Fibroblast of mammary gland (primary cell): ENCODE measurements at regions not wholly inside any gene's neighbourhood (a gene's known extent, or its start where the extent isn't known, plus 50 kb on each side); places are given as distances from the start of the nearest gene placed in this dataset.

Experiments used
- DNase-seq: peaks from one replicate; pipeline ENCODE4 v3.0.0-alpha.2; 2010; ENCODE audit warnings: low read depth
- H3K4me3 ChIP-seq: 2 replicates; pipeline ENCODE4 v1.5.1; 2011; ENCODE audit warnings: low read depth, mild to moderate bottlenecking, low read length, moderate library complexity; ENCODE audit not compliant: control insufficient read depth
- TF ChIP-seq, protein P1 (sequence below): conservative IDR thresholded peaks from 2 replicates; pipeline ENCODE4 v1.5.1; 2011; ENCODE audit warnings: low read depth, low read length, inconsistent platforms; ENCODE audit not compliant: control insufficient read depth, insufficient read depth

GRCh38 chr18:64264171-64264570 lies 115.3 kb upstream of the LINC00305 start:
- no peak for DNase-seq
- TF ChIP-seq, protein P1, sequence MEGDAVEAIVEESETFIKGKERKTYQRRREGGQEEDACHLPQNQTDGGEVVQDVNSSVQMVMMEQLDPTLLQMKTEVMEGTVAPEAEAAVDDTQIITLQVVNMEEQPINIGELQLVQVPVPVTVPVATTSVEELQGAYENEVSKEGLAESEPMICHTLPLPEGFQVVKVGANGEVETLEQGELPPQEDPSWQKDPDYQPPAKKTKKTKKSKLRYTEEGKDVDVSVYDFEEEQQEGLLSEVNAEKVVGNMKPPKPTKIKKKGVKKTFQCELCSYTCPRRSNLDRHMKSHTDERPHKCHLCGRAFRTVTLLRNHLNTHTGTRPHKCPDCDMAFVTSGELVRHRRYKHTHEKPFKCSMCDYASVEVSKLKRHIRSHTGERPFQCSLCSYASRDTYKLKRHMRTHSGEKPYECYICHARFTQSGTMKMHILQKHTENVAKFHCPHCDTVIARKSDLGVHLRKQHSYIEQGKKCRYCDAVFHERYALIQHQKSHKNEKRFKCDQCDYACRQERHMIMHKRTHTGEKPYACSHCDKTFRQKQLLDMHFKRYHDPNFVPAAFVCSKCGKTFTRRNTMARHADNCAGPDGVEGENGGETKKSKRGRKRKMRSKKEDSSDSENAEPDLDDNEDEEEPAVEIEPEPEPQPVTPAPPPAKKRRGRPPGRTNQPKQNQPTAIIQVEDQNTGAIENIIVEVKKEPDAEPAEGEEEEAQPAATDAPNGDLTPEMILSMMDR = no peak
- no peak overlapping the region for H3K4me3 ChIP-seq

- TF ChIP-seq, protein P1 = no peak
- DNase-seq = no peak
- no peak overlapping the region for H3K4me3 ChIP-seq
Measured at GRCh38 chr18:64260810-64261209, 111.9 kb upstream of the LINC00305 start.

DNA sequence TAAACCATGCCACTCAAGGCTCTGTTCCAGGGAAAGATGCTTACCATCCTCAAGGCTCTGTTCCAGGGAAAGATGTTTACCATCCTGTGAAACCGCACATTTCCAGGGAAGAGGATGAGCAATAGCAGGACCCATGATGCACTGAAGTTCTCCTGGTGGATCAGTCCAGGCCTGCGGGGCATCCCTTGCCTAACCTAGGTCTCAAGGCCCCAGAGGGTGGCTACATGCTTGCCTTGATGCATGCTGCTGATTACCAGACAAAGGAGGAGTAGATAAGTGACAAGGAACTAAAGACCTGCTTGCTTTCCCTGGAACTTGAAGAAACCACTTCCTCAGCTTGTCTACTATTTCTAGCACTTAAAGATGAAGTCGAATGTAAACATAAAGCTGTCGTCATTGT lies 111.0 kb upstream of the LINC00305 start:
- DNase-seq = no peak
- TF ChIP-seq, protein P1 = no peak

GRCh38 chr18:64258111-64258650 lies 109.3 kb upstream of the LINC00305 start:
- no peak overlapping the region for H3K4me3 ChIP-seq
- peak; percentile 29 for DNase-seq
- TF ChIP-seq, protein P1 = no peak

More for the DNA sequence above, 111.0 kb upstream of the LINC00305 start:
- H3K4me3 ChIP-seq = no peak overlapping the region

DNA sequence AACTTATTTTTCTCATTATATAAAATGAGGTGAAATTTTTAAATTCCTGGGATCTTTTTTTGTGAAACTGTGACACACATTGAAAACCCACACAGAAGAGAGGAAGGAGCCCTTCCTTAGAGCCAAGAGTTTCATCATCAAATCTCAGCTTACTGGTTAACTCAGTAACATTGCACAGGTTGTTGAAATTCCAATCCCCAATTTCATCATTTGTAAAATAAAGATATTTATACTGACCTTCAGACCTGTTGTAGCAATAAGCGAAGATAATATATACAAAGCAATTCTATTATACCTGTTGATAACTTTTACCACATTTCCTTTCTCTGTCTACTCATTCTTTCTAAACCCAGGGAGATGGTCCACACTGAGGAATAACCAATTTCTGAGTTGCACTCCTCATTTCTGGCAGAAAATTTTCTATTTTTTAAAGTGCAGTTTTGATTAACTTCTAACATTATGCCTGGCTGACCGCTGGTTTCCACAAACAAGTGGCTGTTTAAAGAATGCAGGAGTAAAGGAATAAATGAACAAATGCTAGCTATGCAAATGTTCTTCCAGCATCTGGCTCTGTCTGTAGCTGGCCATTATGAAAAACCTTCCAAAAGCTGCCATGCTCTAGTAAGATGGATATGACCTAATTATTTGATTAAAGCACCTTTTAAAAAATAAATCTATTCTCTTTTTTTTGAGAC lies 105.7 kb upstream of the LINC00305 start:
- DNase-seq = no peak
- no peak overlapping the region for H3K4me3 ChIP-seq
- TF ChIP-seq, protein P1 = no peak

DNA sequence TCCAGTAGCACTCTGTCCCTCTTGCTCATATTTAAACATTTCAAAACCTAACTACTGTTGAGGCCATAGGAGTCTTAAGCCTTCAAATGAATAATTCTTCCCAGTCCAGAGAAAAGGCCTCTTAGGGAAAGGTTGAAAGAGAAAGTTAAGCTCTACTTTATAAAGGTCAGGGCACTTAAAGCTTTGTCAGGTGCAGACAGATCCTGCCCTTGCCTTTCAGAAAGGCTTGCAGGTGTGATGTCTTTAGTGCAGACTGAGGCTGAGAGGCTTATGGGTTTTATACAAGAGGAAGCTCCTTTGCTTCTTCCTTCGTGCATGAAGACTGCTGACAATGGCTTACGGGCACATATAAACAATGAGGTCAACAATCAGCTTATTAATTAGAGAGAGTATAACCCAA lies 105.0 kb upstream of the LINC00305 start:
- no peak for DNase-seq
- TF ChIP-seq, protein P1 = no peak
- no peak overlapping the region for H3K4me3 ChIP-seq
